ENCODE measurements at regions not wholly inside any gene's neighbourhood (a gene's known extent, or its start where the extent isn't known, plus 50 kb on each side); places are given as distances from the start of the nearest gene placed in this dataset.
A peak's percentile ranks its signal among the peaks of the same experiment; 100 is the strongest.
"Not testable (repeated sequence)": the region's sequence is repeated elsewhere in the genome, so short reads cannot be mapped to it uniquely, and the experiment has no call there.

GRCh38 chr2:48228345-48228684, 86.2 kb upstream of the FOXN2 start:
- no peak for DNase-seq

DNA sequence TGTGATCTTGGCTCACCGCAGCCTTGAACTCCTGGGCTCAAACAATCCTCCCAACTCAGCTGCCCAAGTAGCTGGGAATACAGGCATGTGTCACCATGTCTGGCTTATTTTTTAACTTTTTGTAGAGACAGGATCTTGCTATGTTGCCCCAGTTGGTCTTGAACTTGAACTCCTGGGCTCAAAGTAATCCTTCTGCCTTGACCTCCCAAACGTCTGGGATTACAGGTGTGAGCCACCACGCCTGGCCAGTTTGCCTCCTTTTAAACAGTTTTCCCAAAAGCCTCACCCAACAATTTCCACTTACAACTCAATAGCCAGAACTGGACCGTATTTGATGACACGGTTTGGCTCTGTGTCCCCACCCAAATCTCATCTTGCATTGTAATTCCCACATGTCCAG, 85.4 kb upstream of the FOXN2 start:
- DNase-seq: no peak

GRCh38 chr2:48230834-48231233, 83.6 kb upstream of the FOXN2 start:
- DNase-seq: no peak

DNA sequence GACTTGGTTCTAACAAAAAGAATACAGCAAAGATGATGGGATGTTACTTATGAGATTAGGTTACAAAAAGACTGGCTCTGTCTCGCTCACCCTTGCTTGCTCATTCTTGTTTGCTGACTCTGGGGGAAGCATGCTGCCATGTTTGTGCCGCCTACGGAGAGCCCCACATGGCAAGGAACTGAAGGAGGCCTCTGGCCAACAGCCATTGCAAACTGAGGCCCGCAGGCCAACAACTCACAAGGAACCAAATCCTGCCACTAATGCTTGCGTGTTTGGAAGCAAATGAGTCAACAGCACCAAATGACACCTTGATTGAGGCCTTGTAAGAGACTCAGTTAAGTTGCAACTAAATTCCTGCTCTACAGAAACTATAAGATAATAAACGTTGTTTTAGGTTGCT, 82.1 kb upstream of the FOXN2 start:
- no peak for DNase-seq

GRCh38 chr2:48233005-48233404, 81.5 kb upstream of the FOXN2 start:
- no peak for DNase-seq

GRCh38 chr2:48233824-48234223, 80.7 kb upstream of the FOXN2 start:
- DNase-seq: not testable (repeated sequence)

GRCh38 chr2:48235076-48235475, 79.4 kb upstream of the FOXN2 start:
- no peak for DNase-seq

GRCh38 chr2:48238381-48238780, 76.1 kb upstream of the FOXN2 start:
- DNase-seq: no peak

GRCh38 chr2:48240912-48241311, 73.6 kb upstream of the FOXN2 start:
- no peak for DNase-seq

GRCh38 chr2:48247206-48247605, 67.3 kb upstream of the FOXN2 start:
- no peak for DNase-seq

GRCh38 chr2:48248251-48248933, 66.1 kb upstream of the FOXN2 start:
- DNase-seq: no peak

DNA sequence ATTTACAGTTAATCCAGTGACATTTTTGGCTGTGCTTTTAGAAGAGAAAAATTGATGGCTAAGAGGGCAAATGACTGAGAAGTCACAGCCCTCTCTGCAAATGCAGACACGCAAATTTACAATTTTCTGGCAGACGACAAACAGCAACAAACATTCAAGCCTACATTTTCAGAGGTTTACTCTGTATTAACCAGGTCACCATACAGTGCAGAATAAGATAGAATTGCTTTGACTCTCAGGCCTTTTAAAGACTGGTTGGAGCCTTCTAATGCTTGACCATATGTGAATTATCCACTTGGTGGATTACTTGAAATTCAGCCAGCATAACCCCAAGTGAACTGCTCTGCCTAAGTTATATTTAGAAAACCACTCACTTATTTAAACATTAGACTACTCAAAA, 65.5 kb upstream of the FOXN2 start:
- no peak for DNase-seq

- no peak for DNase-seq
These were observed 64.6 kb upstream of the FOXN2 start for GRCh38 chr2:48249631-48250473.

GRCh38 chr2:48250474-48250844, 64.0 kb upstream of the FOXN2 start:
- no peak for DNase-seq

DNA sequence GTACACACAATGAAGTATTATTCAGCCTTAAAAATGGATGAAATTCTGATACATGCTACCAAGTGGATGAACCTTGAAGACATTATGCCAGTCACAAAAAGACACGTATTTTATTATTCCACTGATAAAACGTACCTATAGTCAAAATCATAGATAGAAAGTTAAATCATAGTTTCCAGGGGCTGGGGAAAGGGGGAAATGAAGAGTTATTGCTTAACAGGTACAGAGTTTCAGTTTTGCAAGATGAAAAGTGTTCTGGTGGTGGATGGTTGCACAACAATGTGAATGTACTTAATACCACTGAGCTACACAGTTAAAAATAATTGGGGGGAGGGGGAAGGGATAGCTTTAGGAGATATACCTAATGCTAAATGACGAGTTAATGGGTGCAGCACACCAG, 63.5 kb upstream of the FOXN2 start:
- DNase-seq: peak; percentile 72 to 75

DNA sequence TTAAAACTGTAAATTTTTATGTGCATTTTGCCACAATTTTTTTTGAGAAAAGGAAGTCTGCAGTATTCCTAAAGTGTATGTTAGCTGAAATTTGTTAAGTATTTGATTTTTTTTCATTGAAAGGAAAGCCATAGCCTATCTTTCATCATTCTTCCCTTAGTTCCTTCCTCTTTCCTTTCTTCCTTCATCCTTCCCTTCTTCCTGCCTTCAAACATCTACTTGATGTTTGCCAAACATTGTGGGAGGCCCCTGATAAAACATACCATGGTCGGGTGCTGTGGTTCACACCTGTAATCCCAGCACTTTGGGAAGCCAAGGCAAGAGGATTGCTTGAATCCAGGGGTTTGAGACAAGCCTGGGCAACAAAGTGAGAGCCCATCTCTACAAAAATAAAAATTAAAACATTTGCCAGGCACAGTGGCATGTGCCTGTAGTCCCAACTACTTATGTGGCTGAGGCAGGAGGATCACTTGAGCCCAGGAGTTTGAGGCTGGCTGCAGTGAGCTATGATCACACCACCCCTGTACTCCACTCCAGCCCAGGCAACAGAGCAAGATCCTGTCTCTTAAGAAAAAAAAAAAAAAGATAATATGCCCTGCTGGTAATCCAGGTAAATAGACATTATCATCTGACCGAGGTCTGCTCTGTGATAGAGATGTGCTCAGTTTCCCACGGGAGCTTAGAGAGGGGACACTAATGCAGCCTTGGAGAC, 62.9 kb upstream of the FOXN2 start:
- DNase-seq: no peak

GRCh38 chr2:48253301-48253700, 61.2 kb upstream of the FOXN2 start:
- DNase-seq: peak; percentile 27 to 30

- no peak for DNase-seq
These were observed 59.6 kb upstream of the FOXN2 start for GRCh38 chr2:48254839-48255238.

GRCh38 chr2:48257456-48257855, 57.0 kb upstream of the FOXN2 start:
- no peak for DNase-seq

DNA sequence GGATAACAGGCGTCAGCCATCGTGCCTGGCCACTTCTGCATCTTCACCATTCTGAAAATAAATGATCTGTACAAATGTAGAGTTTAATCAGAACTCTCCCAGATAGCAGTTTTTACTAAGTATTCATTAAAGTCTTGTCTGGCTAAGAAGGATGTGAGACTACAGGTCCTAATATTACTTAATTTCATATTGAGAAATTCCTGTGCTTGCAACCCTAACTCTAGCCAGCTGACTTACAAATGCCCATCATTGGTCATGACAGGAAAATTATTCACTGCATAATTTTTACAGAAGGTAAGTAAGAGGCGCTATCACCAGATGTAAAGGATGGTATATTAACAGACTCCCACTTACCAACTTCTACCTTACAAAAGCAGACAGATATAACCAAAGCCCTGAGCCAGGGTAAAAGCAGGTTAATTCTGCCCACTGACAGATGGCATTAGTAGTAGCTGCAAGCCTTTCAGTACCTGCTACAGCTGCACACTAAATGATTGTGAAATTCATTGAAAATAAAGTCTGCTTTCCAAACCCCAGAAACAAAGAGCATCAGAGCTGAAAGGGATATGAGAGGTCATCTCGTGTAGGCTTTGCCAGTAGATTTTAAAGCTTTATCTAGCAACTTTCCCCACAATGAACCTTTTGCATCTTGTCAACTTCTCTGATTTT, 55.9 kb upstream of the FOXN2 start:
- DNase-seq: peak; percentile 47 to 55

- no peak for DNase-seq
These were observed 54.7 kb upstream of the FOXN2 start for GRCh38 chr2:48259811-48260210.

- DNase-seq: no peak
These were observed 49.9 kb upstream of the FOXN2 start for GRCh38 chr2:48264627-48265026.
